Panc1 (cell line): ENCODE measurements at regions not wholly inside any gene's neighbourhood (a gene's known extent, or its start where the extent isn't known, plus 50 kb on each side); places are given as distances from the start of the nearest gene placed in this dataset.
"Not testable (repeated sequence)": the region's sequence is repeated elsewhere in the genome, so short reads cannot be mapped to it uniquely, and the experiment has no call there.

Source experiments
- CTCF ChIP-seq: fragments of 450-650 bp; IDR thresholded peaks from 2 replicates; pipeline ENCODE4 v1.5.1; 2017; ENCODE audit warnings: mild to moderate bottlenecking
- SIN3A ChIP-seq: IDR thresholded peaks from 2 replicates; pipeline ENCODE4 v1.6.1; 2012; ENCODE audit warnings: low read depth, mild to moderate bottlenecking, low read length, moderate library complexity, borderline replicate concordance; ENCODE audit not compliant: insufficient read depth

GRCh38 chr10:9957876-9958275 lies 1059.8 kb upstream of the CELF2 start:
- not testable (repeated sequence) for TF ChIP-seq SIN3A, CTCF
